GM18867 (cell line): ENCODE measurements at regions not wholly inside any gene's neighbourhood (a gene's known extent, or its start where the extent isn't known, plus 50 kb on each side); places are given as distances from the start of the nearest gene placed in this dataset.

Experiments
- ATAC-seq: cut with Tn5 transposase; IDR thresholded peaks from one replicate; pipeline ENCODE4 v1.9.1; 2021; ENCODE audit warnings: mild to moderate bottlenecking, moderate library complexity; ENCODE audit not compliant: unreplicated experiment

DNA sequence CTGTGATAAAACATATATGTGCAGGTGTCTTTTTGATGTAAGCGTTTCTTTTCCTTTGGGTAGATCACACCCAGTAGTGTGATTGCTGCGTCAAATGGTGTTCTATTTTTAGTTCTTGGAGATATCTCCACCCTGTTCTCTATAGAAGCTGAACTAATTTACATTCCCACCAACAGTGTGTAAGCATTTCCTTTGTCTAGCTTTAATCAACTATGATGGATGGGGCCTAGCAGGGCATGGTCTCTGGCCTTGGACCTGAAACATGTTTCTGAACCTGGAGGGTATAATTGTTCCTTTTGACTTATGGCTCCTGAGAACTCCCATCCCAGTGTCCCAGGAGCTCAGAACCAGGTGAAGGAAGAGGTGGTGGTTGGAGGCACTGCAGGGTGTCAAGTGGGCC is 93.9 kb downstream of the HAPSTR1 start:
- no peak for ATAC-seq

DNA sequence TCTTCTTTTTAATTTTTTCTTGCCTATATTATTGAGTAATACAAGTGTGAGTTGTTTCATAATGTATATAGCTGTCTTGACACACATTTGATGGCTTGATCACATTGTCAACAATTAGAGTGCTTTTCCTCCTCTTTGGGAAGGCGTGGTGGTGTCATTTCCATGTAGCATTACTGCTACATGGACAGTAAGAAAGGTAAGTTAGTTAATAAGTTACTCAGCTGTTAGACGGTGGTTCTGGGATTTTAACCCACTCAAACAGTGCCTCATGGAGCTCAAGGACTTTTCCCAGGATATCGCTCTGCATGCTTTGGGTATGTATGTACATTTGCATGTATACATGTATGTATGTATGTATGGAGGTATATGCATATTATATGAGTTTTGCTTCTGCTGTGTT is 94.6 kb downstream of the HAPSTR1 start:
- ATAC-seq, result no peak

DNA sequence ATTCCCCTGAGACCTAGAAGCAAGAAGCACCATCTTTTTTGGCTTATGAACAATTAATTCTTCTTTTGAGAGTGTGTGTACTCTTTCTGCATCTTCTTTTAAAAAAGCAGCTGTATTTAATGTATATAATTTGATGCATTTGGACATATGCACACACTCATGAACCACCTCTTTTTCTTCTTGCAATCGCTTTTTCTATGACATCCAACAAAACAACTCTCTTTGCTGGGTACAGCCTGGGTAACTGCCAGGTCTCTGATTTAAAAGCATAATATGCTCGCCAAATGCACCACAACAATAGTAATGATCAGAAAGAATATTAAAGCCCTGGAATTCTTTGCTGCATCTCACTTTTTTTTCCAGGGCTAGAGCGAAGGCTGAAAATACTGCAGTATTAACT is 97.3 kb downstream of the HAPSTR1 start:
- no peak for ATAC-seq

DNA sequence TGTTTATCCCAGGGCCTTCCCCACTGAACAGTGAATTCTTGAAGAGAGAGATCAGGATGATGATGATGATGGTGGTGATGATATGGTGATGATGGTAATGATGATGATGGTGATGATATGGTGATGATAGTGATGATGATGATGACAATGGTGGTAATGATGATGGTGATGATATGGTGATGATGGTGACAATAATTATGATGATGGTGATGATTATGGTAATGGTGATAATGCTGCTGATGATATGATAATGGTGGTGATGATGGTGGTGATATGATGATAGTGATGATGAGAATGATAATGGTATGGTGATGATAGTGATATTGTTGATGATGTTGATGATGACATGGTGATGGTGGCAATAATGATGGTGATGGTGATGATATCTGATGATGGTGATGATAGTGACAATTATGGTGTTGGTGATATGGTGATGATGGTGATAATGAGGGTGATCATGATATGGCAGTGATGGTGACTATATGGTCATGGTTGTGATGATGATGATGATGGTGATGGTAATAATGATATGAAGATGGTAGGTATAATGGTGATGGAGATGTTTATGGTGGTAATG is 99.9 kb downstream of the HAPSTR1 start:
- no peak for ATAC-seq

DNA sequence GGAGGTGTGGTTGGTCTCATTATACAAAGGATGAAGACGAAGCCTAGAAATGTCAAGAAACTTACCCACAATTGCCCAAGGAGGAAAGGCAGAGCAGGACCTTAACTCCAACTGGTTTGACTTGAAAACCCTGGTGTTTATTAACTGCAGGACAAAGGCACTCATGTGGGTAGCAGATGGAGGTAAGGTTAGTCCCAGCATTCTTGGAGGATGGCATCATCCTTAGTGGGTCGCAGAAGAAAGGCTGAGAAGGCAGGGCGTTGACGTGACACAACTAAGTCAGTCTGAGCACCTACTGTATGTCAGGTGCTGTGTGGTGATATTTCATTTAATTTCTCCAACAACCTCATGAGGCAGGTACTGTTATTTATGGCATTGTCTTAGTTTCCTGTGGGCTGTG is 101.3 kb downstream of the HAPSTR1 start:
- no peak for ATAC-seq

DNA sequence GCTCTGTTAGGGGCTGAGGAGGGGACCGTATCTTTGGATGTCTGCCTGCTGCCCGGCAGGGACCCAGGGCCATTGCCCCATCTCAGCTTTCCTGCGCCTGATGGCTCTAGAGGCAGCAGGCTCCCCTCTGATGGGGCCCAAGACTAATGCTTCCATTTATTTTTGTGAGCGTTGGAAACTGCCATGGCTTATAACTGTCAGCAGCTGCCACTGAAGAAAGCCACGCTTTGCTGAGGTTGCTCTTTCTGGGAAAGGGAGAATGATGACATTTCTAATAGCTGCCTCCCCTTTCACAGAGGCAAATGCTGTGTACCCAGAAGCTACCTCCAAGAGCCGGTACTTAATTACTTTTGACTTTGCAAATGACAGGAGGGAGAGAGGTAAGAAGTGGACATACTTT is 103.8 kb downstream of the HAPSTR1 start:
- no peak for ATAC-seq

DNA sequence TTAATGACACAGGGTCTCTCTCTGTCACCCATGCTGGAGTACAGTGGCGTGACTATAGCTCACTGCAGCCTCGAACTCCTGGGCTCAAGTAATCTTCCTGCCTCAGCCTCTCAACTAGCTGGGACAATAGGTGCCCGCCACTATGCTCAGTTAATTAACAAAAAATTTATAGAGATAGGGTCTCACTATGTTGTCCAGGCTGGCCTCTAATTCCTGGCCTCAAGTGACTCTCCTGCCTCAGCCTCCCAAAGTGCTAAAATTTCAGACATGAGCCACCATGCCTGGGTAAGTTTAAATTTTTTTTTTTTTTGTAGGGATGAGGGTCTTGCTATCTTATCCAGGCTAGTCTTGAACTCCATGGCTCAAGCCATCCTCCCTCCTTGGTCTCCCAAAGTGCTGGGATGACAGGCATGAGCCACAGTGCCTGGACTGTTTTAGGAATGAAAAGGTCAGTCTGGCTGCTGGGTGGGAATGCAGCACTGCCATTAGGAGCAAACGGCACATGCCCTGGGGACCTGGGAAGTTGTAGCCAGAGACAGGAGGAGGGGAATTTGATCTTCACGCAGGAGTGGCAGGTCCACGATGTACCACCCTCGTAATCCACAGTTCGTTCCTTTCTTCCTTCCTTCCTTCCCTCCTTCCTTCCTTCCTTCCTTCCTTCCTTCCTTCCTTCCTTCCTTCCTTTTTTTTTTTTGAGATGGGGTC is 106.7 kb downstream of the HAPSTR1 start:
- no peak for ATAC-seq

DNA sequence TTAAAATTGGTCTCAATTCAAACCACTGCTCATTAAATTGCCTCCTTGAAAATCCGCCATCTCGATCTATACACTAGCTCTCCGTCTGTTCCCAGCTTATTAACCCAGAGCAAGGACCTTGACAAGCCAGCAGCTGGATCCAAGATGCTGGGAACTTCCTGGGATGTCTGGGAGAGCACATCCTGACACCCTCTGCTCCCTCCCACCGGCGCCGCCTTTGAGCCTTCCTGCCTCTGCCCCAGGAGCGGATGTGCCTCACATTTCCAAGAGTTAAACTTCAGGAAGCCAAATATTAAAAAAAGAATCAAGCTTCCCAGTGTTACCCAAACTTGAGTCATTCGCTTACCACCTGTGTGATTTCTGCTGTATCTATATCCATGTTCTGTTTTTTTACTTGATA is 107.9 kb downstream of the HAPSTR1 start:
- ATAC-seq, result no peak

DNA sequence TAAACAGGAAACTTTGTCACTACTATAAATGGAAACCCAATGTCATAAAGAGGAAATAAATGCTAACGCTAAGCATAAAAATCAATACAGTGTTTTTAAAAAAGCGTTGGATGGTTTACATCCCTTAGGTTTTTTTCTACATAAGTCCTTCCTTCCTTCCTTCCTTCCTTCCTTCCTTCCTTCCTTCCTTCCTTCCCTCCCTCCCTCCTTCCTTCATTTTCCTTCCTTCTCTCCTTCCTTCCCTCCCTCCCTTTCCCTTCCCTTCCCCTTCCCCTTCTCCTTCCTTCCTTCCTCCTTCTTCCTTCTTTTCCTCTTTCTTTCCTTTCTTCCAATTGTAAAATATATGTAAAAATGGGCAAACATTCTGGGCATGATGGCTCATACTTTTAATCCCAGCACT is 108.3 kb downstream of the HAPSTR1 start:
- no peak for ATAC-seq

DNA sequence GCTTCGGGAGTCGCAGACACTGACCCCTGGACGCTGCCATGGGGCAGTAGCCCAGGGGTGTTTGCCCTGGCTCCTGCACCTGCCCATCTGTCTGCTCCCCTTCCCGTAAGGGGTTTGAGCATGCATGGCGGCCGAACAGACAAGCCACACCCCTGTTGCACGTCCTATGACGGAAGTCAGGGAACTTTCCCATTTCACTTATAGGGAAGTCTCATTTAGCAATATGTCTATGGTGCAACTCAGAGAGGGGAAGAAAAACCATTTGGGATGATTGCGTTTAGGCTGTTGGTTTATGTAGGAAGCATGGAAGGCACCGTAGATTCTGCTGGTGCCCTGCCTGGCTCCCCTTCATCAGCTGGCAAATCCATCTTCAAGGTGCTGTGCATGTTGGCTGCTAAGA is 112.5 kb downstream of the HAPSTR1 start:
- ATAC-seq, result no peak

DNA sequence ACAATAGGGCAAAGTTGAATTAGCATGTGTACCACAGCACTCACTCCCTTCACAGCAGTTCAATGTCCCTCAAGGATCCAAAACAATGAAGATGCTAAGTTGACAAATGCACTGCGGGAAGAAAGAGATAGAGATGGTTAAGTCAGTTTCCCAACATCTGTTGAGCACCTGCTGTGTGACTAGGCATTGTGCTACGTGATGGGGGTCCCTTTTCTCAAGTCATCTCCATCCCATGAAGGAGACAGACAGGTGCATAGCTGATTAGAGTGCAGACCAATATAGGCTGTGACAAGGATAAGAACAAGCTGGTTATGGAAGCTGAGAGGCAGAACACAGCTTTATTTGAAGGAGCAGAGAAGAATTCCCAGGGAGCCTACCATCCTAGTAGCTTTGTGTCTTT is 114.2 kb downstream of the HAPSTR1 start:
- no peak for ATAC-seq

DNA sequence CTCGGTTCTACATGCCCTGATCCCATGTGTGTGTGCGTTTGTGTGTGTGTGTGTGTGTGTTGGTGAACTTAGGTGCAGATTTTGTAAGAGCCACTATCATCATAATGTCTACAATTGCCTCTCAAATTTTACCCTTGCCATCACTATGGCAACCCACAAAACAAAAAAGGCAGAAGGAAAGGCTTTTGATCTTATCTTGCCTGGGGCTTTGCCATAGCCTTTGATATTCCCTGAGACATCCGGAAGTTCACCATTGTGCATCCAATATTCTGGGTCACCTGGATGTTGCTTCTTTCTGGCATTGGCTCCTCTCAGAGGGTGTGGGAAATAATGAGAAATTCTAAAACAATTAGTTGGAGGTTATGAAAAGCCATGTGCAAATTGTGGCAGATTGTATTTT is 114.7 kb downstream of the HAPSTR1 start:
- ATAC-seq, result no peak

DNA sequence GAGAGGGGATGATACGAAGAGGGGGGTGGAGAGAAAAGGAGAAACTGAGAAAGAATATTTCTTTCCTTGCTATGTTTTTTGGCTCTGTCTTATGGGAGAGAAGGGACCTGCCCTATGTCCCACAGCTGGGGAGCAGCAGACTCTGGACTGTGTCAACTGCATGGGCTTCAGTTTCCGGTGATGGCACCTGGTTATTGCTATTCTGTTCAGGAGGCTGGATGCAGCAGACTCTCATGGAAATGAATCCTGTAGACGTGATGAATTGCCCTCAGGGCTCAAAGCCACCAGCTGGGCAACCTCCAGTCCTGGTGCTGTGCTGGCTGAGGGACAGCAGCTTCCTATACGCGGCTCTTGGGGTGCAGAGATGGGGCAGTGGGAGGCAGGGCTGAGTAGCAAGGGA is 121.2 kb downstream of the HAPSTR1 start:
- no peak for ATAC-seq

DNA sequence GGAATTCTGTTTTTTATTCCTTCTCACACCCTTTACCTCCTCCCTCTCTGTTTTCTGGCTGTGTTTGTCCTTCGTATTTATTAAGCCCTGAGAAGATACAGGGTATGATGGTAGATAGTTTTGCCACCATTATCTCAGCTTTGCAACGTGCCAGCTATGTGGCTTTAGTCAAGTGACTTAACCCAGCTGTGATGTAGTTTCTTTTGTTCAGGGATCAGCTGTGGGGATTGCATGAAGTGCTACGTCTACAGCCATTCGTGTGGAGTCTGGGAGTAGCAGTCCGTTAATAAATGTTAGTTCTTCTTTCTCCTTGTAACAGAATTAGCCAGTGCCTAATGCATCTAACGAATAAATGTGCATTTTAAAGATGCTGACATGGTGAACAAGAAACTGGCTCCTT is 128.4 kb downstream of the HAPSTR1 start:
- no peak for ATAC-seq

DNA sequence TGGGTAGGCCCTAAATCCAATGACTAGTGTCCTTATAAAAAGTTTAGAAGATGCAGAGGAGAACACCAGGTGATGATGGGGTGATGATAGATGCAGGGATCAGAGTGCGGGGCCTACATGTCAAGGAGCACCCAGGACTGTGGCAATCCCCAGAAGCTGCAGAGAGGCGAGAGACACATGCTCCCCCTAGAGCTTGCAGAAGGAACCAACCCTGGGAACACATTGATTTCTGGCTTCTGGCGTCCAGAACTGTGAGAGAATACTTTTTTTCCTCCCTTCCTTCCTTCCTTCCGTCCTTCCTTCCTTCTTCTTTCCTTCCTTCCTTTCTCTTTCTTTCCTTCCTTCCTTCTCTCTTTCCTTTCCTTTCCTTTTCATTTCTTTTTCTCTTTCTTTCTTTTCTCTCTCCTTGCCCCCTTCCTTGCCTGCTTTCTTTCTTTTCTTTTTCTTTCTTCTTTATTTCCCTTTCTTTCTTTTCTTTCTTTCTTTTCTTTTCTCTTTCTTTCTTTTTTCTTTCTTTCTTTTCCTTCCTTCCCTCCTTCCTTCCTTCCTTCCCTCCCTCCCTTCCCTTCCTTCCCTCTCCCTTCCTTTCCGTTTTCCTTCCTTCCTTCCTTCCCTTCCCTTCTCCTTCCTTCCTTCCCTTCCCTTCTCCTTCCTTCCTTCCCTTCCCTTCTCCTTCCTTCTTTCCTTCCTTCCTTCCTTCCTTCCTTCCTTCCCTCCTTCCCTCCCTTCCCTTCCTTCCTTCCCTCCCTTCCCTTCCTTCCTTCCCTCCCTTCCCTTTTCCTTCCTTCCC is 134.3 kb downstream of the HAPSTR1 start:
- no peak for ATAC-seq

DNA sequence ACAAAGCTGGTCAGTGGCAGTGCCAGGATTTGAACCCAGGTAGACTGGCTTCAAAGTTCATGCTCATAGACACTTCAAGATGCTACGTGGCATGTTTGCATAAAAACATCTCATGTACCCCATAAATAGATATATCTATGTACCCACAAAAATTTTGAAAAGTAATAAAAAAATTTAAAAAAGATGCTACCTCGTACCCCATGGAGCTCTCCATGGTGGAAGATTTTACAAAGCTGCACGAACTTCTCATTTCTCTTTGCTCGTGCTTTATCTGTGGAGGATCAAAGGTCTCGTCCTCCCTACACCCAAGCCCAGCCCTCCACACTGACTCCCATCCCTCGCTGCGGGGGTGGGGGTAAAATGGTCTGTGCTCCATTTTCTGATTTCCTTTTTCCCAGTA is 135.5 kb downstream of the HAPSTR1 start:
- ATAC-seq, result no peak

DNA sequence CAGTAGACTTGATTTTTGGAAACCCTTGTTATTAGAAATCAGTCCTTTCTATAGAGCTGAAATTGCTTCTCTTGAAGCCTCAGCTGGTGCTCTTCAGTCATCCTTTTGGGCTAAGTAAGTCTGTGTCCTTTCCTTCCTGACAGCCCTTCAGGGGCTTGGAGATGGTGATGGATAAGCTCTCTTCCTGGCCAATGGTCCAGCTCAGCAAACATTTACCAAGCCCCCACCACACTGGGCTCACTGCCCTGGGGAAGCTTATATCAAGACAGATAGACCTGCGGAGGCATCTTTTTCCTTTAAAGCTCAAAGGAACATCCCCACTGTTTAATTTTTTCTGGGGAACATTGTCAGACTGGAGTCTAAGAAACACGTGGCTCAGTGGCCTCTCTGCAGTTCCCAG is 139.6 kb downstream of the HAPSTR1 start:
- no peak for ATAC-seq

DNA sequence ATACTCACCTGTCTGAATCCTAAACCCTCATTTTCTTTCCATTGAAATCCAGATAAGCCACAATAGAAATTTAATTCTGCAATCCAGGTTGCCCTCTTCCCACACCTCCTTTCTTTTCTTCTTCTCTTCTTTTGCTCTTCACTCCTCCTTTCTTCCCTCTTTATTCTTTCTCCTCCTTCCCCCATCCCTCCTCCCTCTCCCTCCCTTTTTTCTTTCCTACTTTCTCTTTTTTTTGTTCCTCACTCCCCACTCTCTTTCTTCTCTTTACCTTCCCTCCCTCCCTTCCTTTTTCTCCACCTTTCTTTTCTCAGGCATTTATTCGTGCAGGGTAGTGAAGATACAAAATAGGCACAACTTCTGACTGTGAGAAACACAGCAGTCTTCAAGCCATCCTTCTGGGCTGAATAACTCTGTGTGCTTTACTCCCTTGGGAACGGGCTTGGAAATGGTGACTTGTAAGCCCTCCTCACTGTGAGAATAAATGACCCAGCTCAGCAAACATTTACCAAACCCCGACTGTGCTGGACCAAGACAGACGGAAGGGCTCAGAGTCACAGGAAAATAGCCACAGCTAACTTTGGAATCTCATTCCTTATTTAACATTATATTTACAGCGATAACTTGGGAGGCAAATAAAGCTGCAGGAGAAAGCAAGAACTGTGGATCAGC is 140.8 kb downstream of the HAPSTR1 start:
- no peak for ATAC-seq

DNA sequence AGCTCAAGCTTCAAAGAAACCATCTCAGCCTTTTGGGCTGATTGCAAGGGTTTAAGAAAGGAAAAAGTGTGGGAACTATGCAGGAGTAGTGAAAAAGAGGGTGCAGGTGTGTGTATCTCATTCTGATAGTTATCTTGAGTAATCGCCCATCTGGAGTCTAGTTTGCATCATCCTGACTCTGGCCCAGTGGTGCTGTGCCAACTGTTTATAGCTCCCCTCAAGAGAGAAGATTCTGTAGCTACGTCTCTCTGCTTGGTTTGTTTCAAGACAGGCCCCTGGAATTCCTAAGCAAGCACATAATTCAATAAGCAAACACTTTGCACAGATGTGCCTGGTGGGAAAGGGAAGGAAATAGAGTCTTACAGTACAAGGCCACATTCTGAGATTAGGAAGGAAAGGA is 144.4 kb downstream of the HAPSTR1 start:
- no peak for ATAC-seq

DNA sequence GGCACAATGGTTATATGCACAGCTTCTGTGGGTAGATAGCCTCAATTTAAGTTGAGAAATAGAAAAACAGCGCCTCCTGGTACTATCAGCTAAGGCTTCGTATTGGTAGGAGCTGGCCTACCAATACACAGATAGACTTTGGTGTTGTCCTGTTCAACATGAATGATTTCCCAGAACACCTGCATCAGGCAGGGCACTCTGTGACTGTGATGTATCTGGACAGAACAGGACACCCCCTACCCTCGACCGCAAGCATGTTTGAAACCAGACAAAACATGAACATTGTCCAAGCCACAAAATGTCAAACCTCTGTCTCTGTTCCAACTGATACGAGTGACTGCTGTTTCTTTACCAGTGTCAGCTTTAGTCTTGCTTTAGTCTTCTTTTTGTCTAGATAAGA is 144.9 kb downstream of the HAPSTR1 start:
- no peak for ATAC-seq

DNA sequence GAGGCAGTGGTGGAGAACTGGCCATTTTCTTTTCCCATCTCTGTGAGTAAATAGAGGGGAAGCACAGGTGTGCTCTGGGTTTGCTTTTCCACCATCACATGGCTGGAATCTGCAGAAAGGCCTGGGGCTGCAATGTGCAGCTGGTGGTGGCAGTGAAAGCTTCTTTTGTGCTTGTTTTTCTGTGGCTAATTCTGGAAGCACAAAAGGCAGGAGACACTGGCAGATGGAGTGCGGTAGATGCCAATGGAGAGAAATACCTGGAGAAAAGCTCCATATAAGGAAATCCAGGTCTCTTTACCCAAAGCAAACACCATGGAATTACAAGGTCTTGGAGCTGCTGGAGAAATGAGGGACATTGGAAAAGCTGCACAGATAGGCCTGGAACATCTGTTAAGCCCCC is 146.9 kb downstream of the HAPSTR1 start:
- no peak for ATAC-seq

DNA sequence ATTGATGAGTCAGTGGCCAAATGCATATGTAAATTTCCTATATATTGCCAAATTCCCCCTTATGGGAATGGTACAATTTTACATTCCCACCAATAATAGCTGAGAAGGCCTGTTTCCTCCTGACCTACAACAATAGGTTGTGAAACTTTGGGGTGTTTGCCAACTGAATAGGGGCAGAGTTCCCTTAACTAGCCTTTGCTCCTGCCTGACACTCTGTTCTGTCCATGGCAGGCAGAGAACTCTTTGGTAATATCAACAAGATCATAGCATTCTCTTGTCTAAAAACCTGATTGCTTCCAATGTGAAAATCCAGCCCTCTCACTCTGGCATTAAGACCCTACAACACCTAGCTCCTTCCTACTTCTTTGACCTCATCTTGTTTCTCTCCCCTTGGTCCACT is 149.7 kb downstream of the HAPSTR1 start:
- no peak for ATAC-seq
